ENCODE measurements at regions not wholly inside any gene's neighbourhood (a gene's known extent, or its start where the extent isn't known, plus 50 kb on each side); places are given as distances from the start of the nearest gene placed in this dataset.

DNA sequence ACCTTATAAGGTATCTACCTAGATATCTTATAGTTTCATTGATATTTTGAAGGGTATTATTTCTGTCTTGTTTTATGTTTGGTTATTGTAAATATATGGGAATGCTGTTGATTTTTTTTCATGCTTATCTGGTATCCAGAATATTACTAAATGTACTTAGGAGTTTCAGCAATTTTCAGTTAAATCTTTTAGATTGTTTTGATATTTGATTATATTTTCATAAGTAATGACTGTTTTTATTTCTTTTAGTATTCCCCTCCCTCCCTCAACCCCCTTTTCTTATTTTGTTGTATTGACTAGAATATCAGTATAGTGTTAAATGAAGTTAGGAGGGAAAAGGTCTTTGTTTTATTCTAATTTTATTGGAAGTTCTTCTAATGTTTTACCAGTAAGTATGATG is 344.4 kb upstream of the PROX1 start:
- DNase-seq (ENCODE audit: low read depth, low spot score), result no peak

GRCh38 chr1:213647864-213648650 is 339.7 kb upstream of the PROX1 start:
- DNase-seq (ENCODE audit: low read depth, low spot score), result no peak

DNA sequence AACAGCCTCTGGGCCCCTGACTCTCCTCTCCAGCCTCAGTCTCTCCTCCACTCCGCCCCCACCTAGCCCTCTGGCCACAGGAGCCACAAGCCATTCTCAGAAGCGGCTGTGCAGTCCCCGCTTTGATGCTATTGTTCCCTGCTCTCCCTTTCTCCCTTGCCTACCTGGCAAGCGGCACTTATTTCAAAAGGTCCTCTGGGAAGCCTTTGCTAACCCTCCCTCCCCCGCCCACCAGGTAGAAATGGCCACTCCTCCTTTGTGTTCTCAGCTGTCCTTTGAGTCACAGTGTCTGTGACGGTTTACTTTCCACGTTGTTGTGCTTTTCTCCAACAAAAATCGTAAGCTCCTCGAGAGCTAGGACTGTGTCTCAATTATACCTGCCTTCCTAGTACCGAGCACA is 338.4 kb upstream of the PROX1 start:
- no peak for DNase-seq (ENCODE audit: low read depth, low spot score)

DNA sequence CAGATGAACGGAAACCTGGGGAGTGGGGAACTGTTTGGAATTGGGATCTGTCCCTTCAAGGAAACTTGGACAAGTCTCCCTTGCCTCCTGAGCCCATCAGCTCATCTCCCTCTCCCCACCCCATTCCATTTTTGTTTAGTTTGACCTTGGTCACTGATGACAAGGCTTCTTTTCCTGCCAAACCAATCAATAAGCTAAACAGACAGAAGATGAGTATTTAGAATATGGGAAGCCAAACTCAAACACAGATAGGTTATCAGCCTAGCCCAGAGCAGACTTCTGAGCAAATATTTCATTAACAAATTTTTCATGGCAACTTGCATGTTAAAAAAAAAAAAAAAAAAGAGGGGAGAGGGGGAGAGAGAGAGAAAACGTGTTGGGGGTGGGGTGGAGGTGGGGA is 337.2 kb upstream of the PROX1 start:
- DNase-seq (ENCODE audit: low read depth, low spot score), result no peak

GRCh38 chr1:213651077-213651476 is 336.7 kb upstream of the PROX1 start:
- no peak for DNase-seq (ENCODE audit: low read depth, low spot score)

DNA sequence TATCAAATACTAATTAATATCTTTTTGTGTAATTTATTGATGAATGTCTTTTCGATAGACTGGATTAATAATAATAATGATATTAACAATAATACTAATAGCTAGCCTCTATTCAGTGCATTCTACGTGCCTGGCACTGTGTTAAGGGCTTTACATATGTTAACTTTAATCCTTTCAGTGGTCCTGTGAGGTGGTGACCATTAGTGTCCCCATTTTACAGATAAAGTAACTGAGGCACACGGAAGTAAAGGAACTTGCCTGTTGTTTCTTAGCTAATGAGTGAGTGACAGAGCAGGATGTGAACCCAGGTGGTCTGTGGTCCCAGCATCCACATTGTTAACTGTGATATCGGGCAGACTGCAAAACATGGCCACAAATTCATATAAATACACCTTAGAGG is 335.7 kb upstream of the PROX1 start:
- DNase-seq (ENCODE audit: low read depth, low spot score), result no peak

DNA sequence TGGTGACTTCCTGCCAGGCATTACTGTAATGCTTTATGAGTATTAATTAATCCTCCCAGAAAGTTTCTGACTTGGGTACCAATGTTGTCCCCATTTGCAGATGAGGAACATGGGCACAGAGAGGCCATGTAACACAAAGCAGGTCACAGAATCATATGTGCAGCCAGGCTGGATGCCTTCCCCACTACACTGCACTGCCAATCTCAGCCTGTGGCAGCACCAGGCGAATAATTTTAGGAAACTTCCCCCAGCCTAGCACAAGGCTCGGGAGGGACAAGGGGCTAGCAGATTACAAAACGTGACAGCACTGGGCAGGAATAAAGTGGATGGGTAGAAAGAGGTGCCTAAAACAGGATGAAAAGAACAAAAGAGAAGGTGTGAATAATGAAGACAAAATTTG is 331.7 kb upstream of the PROX1 start:
- no peak for DNase-seq (ENCODE audit: low read depth, low spot score)

DNA sequence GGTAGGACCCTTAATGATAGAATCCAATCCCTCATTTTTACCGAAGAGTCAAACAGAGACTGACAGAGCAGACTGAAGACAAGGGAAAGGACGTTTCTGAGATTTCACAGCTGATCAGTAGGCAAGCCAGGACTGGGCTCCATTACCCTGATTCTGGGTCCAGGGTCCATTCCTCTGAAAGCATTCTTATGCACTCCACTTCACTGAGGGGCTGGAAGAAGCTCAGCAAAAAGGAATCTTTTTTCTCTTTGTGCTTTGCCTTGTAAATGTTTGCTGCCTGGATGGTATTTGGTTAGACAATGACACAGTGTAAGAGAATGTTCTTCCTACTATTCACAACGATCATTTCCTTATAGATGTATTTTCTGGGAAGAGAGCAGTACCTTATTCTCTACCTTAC is 331.3 kb upstream of the PROX1 start:
- DNase-seq (ENCODE audit: low read depth, low spot score), result no peak

GRCh38 chr1:213657013-213657412 is 330.8 kb upstream of the PROX1 start:
- DNase-seq (ENCODE audit: low read depth, low spot score), result no peak

- DNase-seq (ENCODE audit: low read depth, low spot score), result no peak
These were observed 329.9 kb upstream of the PROX1 start for GRCh38 chr1:213657879-213658278.

DNA sequence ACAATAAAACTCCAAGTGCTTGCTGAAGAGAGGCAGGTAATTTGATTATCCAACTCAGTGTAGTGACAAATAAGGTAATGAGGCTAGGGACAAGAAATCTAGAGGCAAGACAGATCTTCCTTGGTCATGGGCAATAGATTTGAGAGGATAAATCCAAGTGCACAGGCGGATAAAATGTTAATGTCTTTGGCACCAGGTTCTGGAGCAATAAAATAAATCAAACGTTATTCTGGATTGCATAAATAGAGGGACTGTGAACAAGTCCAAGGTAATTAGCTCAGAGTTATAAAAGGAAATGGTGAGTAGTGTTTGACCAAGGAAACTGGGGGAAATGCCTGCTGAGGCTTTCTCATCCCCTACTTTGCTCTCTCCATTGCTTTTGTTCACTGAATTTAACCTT is 329.3 kb upstream of the PROX1 start:
- DNase-seq (ENCODE audit: low read depth, low spot score), result no peak

- no peak for DNase-seq (ENCODE audit: low read depth, low spot score)
These were observed 327.9 kb upstream of the PROX1 start for GRCh38 chr1:213659580-213660547.

DNA sequence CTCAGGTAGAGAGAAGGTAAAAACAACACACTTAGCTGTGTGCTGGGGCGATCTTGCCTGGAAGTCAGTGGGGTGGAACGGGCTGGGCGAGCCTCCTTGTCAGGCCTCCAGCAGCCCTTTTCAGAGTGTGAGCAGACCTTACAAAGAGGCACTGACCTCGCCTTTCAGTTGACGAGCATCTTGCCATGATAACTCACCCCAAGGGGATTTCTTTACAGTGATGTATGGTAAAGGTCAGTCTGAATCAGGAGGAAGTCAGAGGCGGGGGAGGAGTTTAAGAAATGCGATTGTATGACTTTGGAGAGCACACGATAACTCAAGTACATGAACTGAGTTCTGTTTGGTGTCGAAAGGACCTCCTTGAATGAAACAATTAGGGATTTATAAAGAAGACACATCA is 326.5 kb upstream of the PROX1 start:
- no peak for DNase-seq (ENCODE audit: low read depth, low spot score)

DNA sequence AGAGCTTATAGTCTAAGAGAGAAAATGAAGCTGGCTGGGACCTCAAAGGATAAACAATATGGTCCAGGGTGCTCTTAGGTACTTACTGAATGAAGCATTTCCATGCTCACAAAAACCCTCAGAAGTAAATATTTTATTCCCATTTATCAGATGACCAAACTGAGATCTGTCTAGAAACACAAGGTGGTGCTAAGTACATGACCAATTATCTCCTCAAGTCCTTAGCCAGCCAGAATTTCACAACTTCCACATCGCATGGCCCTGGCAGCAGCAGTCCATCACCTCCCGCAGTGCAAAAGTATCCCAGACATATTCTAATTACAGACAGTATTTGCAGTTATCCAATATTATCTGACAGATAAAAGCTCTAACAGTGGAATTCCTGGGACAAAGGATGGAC is 321.7 kb upstream of the PROX1 start:
- no peak for DNase-seq (ENCODE audit: low read depth, low spot score)

- DNase-seq (ENCODE audit: low read depth, low spot score), result no peak
These were observed 320.9 kb upstream of the PROX1 start for GRCh38 chr1:213666922-213667321.

GRCh38 chr1:213669512-213669911 is 318.3 kb upstream of the PROX1 start:
- DNase-seq (ENCODE audit: low read depth, low spot score), result no peak

DNA sequence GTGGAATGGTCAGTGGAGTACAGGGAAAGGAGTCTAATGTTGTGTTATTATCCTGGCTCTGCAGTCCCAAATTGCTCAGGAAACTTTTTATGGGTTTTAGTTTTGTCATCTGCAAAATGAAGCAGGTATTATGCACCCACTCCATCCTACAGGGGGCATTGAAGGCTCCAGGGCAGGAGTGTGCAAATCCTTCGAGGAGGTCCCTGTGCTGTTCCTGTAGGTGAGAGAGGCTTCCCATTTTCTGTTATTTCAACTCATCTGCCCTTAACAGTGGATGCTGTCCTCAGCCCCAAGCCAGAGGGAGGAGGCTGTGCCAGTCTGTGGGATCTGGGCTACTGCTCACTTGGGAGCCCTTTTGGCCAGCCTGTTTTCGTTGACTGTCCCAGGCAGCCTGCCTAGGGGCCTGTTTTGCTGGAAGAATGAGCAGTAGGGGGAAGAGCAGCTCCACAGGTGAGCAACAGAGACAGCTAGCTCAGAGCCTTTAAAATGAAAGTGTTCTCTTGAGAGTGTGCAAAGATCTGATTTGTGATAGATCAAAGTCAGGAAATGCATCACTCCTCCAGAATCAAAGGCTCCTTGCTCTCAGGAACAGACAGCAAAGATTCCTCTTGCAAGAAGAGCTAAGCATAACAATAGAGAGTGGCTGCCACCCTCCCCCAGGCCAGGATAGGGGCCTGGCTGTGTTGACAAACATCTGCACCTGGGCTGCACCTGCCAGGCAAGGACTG is 317.6 kb upstream of the PROX1 start:
- no peak for DNase-seq (ENCODE audit: low read depth, low spot score)

DNA sequence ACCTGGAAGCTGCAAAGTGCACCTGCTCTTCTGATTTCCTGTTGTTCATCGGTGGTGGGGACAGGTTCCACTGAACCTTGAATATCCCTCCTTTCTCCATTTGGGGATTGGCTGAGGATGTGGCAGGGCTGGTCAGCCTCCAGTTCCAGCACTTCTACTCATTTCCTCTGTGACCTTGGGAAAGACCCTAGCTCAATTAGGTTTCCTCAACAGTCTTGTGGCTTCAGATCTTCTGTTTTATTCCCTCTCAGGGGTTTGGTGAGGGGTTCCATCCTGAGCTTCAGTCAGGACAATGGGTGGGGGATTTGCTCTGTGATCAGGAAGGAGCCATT is 317.1 kb upstream of the PROX1 start:
- DNase-seq (ENCODE audit: low read depth, low spot score), result no peak

- DNase-seq (ENCODE audit: low read depth, low spot score), result no peak
These were observed 312.7 kb upstream of the PROX1 start for GRCh38 chr1:213675043-213675442.

GRCh38 chr1:213676736-213677135 is 311.0 kb upstream of the PROX1 start:
- no peak for DNase-seq (ENCODE audit: low read depth, low spot score)

- DNase-seq (ENCODE audit: low read depth, low spot score), result no peak
These were observed 309.4 kb upstream of the PROX1 start for GRCh38 chr1:213678348-213678747.

GRCh38 chr1:213678753-213679152 is 309.0 kb upstream of the PROX1 start:
- no peak for DNase-seq (ENCODE audit: low read depth, low spot score)

Measured in brain pericyte (primary cell).